ENCODE measurements at regions not wholly inside any gene's neighbourhood (a gene's known extent, or its start where the extent isn't known, plus 50 kb on each side); places are given as distances from the start of the nearest gene placed in this dataset.

DNA sequence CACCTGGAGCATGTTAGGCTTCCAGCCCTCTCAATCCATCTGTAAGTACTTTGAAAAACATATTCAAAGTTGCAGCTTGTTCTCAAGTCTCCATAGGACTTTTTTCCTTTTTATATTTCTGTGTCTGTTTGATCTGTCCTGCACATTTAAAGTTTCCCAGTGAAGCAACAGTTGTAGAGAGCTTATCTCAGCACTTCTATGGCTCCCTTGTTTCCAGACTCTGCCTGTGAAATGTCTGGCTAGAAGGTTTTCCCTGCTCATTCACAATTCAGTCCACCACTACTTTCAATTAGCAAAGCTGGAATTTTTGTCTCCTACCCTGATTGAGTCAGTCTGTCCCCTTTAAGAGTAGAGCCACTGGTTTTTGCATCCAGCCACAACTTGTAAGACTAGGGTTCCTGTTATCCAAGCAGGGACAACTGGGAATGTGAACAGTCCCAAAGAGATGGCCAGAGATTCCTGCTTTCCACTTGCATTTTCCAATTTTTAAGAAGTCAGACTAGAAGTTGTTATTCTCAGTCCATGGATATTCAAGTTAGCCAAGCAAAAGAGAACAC lies 116.1 kb downstream of the GASK1B start:
- Histone ChIP-seq H3K27me3 (ENCODE audit: low read length) (no peaks in the 10 kb centered on the region), H2AFZ (ENCODE audit: low read depth, low read length, severe bottlenecking) (no peak overlapping the region), H3F3A (ENCODE audit: insufficient read depth) (no peaks in the 10 kb centered on the region), H4K20me1 (ENCODE audit: low read depth, low read length) (no peaks in the 10 kb centered on the region), H3K36me3 (ENCODE audit: low read length) (no peaks in the 10 kb centered on the region), H3K27ac (ENCODE audit: low read depth, low read length) (no peak overlapping the region), H3K79me2 (ENCODE audit: insufficient read depth, low read length) (no peaks in the 10 kb centered on the region), H3K4me2 (ENCODE audit: low read depth, low read length, poor library complexity, severe bottlenecking) (no peak overlapping the region), H3K4me3 (ENCODE audit: insufficient read depth, low read length, poor library complexity, severe bottlenecking) (no peak overlapping the region), H3K9ac (ENCODE audit: low read length) (no peak overlapping the region), H3K9me2 (replicated peaks; ENCODE audit: insufficient read depth, low read length) (no peaks in the 10 kb centered on the region), H3K9me3 (ENCODE audit: insufficient read depth, low read length) (no peaks in the 10 kb centered on the region)
- TF ChIP-seq EZH2phosphoT487 (conservative IDR thresholded peaks at IDR 0.05; ENCODE audit: low read length) = no peak
- TF ChIP-seq, protein P1, sequence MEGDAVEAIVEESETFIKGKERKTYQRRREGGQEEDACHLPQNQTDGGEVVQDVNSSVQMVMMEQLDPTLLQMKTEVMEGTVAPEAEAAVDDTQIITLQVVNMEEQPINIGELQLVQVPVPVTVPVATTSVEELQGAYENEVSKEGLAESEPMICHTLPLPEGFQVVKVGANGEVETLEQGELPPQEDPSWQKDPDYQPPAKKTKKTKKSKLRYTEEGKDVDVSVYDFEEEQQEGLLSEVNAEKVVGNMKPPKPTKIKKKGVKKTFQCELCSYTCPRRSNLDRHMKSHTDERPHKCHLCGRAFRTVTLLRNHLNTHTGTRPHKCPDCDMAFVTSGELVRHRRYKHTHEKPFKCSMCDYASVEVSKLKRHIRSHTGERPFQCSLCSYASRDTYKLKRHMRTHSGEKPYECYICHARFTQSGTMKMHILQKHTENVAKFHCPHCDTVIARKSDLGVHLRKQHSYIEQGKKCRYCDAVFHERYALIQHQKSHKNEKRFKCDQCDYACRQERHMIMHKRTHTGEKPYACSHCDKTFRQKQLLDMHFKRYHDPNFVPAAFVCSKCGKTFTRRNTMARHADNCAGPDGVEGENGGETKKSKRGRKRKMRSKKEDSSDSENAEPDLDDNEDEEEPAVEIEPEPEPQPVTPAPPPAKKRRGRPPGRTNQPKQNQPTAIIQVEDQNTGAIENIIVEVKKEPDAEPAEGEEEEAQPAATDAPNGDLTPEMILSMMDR (IDR thresholded peaks at IDR 0.05; ENCODE audit: insufficient read depth, low read length, poor library complexity, severe bottlenecking) = no peak

DNA sequence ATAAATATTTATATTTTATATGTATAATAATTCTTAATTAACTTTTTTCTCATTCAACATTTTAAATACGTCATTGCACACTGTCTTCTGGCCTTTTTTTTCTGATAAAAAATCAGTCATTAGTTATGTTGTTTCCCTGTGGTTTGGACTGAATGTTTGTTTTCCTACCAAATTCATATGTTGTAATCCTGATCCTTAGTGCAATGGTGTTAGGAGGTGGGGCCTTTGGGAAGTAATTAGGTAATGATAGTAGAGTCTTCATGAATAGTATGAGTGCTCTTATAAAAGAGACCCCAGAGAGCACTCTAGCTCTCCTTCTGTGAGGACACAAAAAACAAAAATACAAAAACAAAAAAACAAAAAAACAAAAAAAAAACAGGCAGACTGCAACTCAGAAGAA lies 117.2 kb downstream of the GASK1B start:
- Histone ChIP-seq H3K4me3 (ENCODE audit: insufficient read depth, low read length, poor library complexity, severe bottlenecking) (no peak overlapping the region), H3K27me3 (ENCODE audit: low read length) (no peaks in the 10 kb centered on the region), H4K20me1 (ENCODE audit: low read depth, low read length) (no peaks in the 10 kb centered on the region), H3K9me2 (replicated peaks; ENCODE audit: insufficient read depth, low read length) (no peaks in the 10 kb centered on the region), H3K4me2 (ENCODE audit: low read depth, low read length, poor library complexity, severe bottlenecking) (no peak overlapping the region), H3K36me3 (ENCODE audit: low read length) (no peaks in the 10 kb centered on the region), H3K9me3 (ENCODE audit: insufficient read depth, low read length) (no peaks in the 10 kb centered on the region), H2AFZ (ENCODE audit: low read depth, low read length, severe bottlenecking) (no peak overlapping the region), H3F3A (ENCODE audit: insufficient read depth) (no peaks in the 10 kb centered on the region), H3K9ac (ENCODE audit: low read length) (no peak overlapping the region), H3K79me2 (ENCODE audit: insufficient read depth, low read length) (no peaks in the 10 kb centered on the region), H3K27ac (ENCODE audit: low read depth, low read length) (no peak overlapping the region)
- no peak for TF ChIP-seq EZH2phosphoT487 (conservative IDR thresholded peaks at IDR 0.05; ENCODE audit: low read length)
- TF ChIP-seq, protein P1 (IDR thresholded peaks at IDR 0.05; ENCODE audit: insufficient read depth, low read length, poor library complexity, severe bottlenecking) = no peak

DNA sequence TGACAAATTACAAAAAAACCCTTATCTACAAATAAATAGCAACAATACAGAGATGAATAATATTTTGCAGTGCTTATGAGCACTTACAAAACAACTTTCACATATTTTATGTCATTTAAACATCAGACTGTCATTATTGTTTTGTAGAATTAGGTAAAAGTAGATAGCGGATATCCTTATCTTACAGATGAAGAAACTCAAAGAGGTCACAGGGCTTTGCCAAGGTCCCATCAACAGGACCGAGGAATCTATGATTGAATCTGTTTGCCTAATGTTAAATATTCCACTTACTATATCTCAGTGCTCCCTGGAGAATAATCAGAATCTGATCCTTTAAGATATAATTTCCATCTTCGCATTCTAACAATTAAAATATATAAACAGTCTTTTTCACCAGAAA lies 119.0 kb downstream of the GASK1B start:
- Histone ChIP-seq H3K4me3 (ENCODE audit: insufficient read depth, low read length, poor library complexity, severe bottlenecking) (no peak overlapping the region), H3K9me2 (replicated peaks; ENCODE audit: insufficient read depth, low read length) (no peaks in the 10 kb centered on the region), H3K36me3 (ENCODE audit: low read length) (no peaks in the 10 kb centered on the region), H3K4me2 (ENCODE audit: low read depth, low read length, poor library complexity, severe bottlenecking) (no peak overlapping the region), H3K27ac (ENCODE audit: low read depth, low read length) (no peak overlapping the region), H3K9me3 (ENCODE audit: insufficient read depth, low read length) (no peaks in the 10 kb centered on the region), H4K20me1 (ENCODE audit: low read depth, low read length) (no peaks in the 10 kb centered on the region), H3K9ac (ENCODE audit: low read length) (no peak overlapping the region), H2AFZ (ENCODE audit: low read depth, low read length, severe bottlenecking) (no peak overlapping the region), H3K27me3 (ENCODE audit: low read length) (no peaks in the 10 kb centered on the region), H3F3A (ENCODE audit: insufficient read depth) (no peaks in the 10 kb centered on the region), H3K79me2 (ENCODE audit: insufficient read depth, low read length) (no peaks in the 10 kb centered on the region)
- TF ChIP-seq EZH2phosphoT487 (conservative IDR thresholded peaks at IDR 0.05; ENCODE audit: low read length) = no peak
- TF ChIP-seq, protein P1 (IDR thresholded peaks at IDR 0.05; ENCODE audit: insufficient read depth, low read length, poor library complexity, severe bottlenecking) = no peak

Measured in SU-DHL-6 (cell line).